Effector memory CD4-positive, alpha-beta T cell (primary cell): ENCODE measurements at regions not wholly inside any gene's neighbourhood (a gene's known extent, or its start where the extent isn't known, plus 50 kb on each side); places are given as distances from the start of the nearest gene placed in this dataset.
"Not testable (repeated sequence)": the region's sequence is repeated elsewhere in the genome, so short reads cannot be mapped to it uniquely, and the experiment has no call there.

ENCODE experiments used
- DNase-seq, 3 donors: peaks; one replicate each; pipeline ENCODE4 v3.0.0-alpha.2; 2020
- H3K27ac ChIP-seq: 2 replicates; pipeline ENCODE4 v1.7.0; 2013; ENCODE audit warnings: mild to moderate bottlenecking, low read length, moderate library complexity; ENCODE audit not compliant: insufficient read depth, poor library complexity, severe bottlenecking
- H3K27me3 ChIP-seq: replicated peaks from 2 replicates; pipeline ENCODE4 v1.7.0; 2013; ENCODE audit warnings: mild to moderate bottlenecking, low read length; ENCODE audit not compliant: insufficient read depth, control insufficient read depth, poor library complexity, severe bottlenecking
- H3K36me3 ChIP-seq: 2 replicates; pipeline ENCODE4 v1.7.0; 2013; ENCODE audit warnings: mild to moderate bottlenecking, low read length, moderate library complexity; ENCODE audit not compliant: control insufficient read depth, insufficient read depth
- H3K4me1 ChIP-seq: 2 replicates; pipeline ENCODE4 v1.7.0; 2013; ENCODE audit warnings: low read length, mild to moderate bottlenecking; ENCODE audit not compliant: control insufficient read depth, insufficient read depth, poor library complexity, severe bottlenecking
- H3K4me3 ChIP-seq: 2 replicates; pipeline ENCODE4 v1.7.0; 2013; ENCODE audit warnings: low read length, low read depth, mild to moderate bottlenecking; ENCODE audit not compliant: insufficient read depth, poor library complexity, severe bottlenecking
- H3K9me3 ChIP-seq: 2 replicates; pipeline ENCODE4 v1.7.0; 2013; ENCODE audit warnings: mild to moderate bottlenecking, low read length, moderate library complexity; ENCODE audit not compliant: control insufficient read depth

DNA sequence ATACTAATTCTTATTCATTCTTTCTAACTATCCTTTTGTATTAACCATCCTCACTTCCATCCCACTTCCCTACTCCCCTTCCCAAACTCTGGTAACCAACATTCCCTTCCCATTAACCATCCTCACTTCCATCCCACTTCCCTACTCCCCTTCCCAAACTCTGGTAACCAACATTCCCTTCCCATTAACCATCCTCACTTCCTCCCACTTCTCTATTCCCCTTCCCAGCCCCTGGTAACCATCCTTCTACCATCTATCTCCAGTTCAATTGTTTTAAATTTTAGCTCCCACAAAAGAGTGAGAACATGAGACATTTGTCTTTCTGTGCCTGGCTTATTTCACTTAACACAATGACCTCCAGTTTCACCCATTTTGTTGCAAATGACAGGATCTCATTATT, 160.6 kb upstream of the NAMPT start:
- not testable (repeated sequence) for H3K4me1 ChIP-seq, H3K4me3 ChIP-seq, DNase-seq, H3K27ac ChIP-seq, H3K27me3 ChIP-seq, H3K9me3 ChIP-seq, H3K36me3 ChIP-seq

DNA sequence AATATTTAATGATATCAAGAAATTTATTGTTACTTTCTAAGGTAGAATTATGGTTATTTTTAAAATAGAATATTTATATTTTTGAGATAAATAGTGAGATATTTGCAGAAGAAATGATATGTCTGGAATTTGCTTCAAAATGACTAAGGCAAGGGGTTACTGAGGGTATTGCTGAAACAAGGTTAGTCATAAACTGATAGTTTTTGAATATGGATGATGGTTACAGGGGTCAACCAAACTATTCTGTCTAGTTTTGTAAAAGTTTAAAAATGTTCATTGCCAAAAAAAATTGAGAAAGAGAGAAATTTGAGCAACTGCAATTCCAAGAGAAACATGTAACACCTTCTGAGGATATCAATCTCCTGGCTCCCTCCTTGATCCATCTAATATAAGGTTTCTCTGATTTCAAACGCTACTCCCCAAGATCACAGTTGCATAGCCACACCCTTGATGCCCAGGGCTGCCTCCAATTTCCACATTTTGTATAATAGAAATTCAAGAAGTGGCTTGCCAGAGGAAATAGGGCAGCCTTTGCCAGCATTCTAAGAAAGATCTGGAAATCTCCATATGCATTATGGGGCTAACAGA, 159.4 kb upstream of the NAMPT start:
- no peak overlapping the region for H3K4me3 ChIP-seq
- no peaks in the 10 kb centered on the region for H3K9me3 ChIP-seq
- no peak overlapping the region for H3K27ac ChIP-seq
- no peaks in the 10 kb centered on the region for H3K4me1 ChIP-seq
- DNase-seq: no peak
- no peaks in the 10 kb centered on the region for H3K27me3 ChIP-seq
- H3K36me3 ChIP-seq: no peaks in the 10 kb centered on the region

- Histone ChIP-seq H3K36me3 (no peaks in the 10 kb centered on the region), H3K9me3 (no peaks in the 10 kb centered on the region), H3K4me3 (no peak overlapping the region), H3K4me1 (no peaks in the 10 kb centered on the region), H3K27me3 (no peaks in the 10 kb centered on the region), H3K27ac (no peak overlapping the region)
- no peak for DNase-seq
These were observed 158.4 kb upstream of the NAMPT start for GRCh38 chr7:106443156-106443555.

GRCh38 chr7:106442476-106442875, 157.7 kb upstream of the NAMPT start:
- no peak overlapping the region for H3K27ac ChIP-seq
- no peak for DNase-seq
- H3K4me1 ChIP-seq: no peaks in the 10 kb centered on the region
- no peaks in the 10 kb centered on the region for H3K27me3 ChIP-seq
- no peaks in the 10 kb centered on the region for H3K9me3 ChIP-seq
- no peaks in the 10 kb centered on the region for H3K36me3 ChIP-seq
- no peak overlapping the region for H3K4me3 ChIP-seq

DNA sequence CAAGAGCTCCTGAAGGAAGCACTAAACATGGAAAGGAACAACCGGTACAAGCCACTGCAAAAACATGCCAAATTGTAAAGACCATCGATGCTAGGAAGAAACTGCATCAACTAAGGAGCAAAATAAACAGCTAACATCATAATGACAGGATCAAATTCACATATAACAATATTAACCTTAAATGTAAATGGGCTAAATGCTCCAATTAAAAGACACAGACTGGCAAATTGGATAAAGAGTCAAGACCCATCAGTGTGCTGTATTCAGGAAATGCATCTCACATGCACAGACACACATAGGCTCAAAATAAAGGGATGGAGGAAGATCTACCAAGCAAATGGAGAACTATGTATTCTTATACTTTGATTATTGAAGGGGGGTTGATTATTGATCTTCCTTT, 156.6 kb upstream of the NAMPT start:
- H3K9me3 ChIP-seq, H3K27ac ChIP-seq, DNase-seq, H3K36me3 ChIP-seq, H3K4me1 ChIP-seq, H3K4me3 ChIP-seq, H3K27me3 ChIP-seq: not testable (repeated sequence)

DNA sequence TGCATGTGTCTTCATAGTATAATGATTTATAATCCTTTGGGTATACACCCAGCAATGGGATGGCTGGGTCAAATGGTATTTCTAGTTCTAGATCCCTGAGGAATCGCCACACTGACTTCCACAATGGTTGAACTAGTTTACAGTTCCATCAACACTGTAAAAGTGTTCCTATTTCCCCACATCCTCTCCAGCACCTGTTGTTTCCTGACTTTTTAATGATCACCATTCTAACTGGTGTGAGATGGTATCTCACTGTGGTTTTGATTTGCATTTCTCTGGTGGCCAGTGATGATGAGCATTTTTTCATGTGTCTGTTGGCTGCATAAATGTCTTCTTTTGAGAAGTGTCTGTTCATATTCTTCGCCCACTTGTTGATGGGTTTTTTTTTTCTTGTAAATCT, 152.2 kb upstream of the NAMPT start:
- H3K9me3 ChIP-seq, DNase-seq, H3K4me3 ChIP-seq, H3K4me1 ChIP-seq, H3K36me3 ChIP-seq, H3K27ac ChIP-seq, H3K27me3 ChIP-seq: not testable (repeated sequence)

GRCh38 chr7:106433377-106433776, 148.6 kb upstream of the NAMPT start:
- Histone ChIP-seq H3K9me3 (no peaks in the 10 kb centered on the region), H3K27me3 (no peaks in the 10 kb centered on the region), H3K4me1 (no peaks in the 10 kb centered on the region), H3K4me3 (no peak overlapping the region), H3K27ac (no peak overlapping the region), H3K36me3 (no peaks in the 10 kb centered on the region)
- DNase-seq: no peak

DNA sequence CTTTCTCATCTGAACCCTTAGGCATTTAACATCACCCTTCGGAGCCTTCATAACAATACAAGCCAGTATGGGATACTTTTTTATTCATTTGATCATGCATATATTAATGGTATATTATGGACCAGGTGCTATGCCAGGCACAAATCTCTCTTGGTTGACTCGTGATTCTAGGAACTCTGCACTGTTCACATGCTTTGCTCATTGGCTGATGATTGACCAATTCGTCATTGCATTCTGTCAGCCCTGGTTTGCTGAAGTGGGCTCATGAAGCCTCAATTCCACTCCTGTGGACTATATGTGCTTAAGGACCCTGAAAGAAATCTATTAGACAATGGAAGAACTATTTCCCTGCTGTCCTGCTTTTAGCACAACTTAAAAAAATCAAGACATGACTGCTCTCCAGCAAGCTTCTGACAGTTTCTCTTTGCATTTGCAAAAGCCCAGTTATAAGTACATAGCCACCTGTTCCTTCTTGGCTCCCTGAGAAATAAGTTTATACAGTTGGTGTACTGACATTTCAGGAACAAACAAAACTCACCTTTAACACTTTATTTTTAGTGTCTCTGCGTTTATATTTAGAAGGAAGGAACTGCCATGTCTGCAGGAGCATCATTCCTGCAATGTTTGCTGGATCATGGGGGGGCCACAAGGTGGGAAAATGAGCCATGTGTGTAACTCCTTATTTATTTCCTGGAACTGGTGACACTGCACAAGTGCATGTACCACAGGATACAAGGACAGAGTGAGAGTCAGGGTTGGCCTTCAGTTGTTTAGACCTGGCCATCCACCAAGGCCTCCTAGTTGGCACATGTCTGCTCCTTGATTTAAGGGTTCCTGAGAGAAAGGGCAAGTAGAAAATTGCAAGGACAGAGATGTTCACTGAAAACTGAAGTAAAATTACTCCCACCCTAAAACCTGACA, 146.0 kb upstream of the NAMPT start:
- no peaks in the 10 kb centered on the region for H3K36me3 ChIP-seq
- H3K27ac ChIP-seq: no peak overlapping the region
- H3K27me3 ChIP-seq: no peaks in the 10 kb centered on the region
- no peaks in the 10 kb centered on the region for H3K9me3 ChIP-seq
- no peak for DNase-seq
- no peaks in the 10 kb centered on the region for H3K4me1 ChIP-seq
- H3K4me3 ChIP-seq: no peak overlapping the region

- Histone ChIP-seq H3K27ac (no peak overlapping the region), H3K27me3 (no peaks in the 10 kb centered on the region), H3K4me1 (peaks cover 1% of the 10 kb centered on the region), H3K4me3 (no peak overlapping the region), H3K9me3 (no peaks in the 10 kb centered on the region), H3K36me3 (no peaks in the 10 kb centered on the region)
- DNase-seq: no peak
These were observed 145.3 kb upstream of the NAMPT start for GRCh38 chr7:106430103-106430502.

DNA sequence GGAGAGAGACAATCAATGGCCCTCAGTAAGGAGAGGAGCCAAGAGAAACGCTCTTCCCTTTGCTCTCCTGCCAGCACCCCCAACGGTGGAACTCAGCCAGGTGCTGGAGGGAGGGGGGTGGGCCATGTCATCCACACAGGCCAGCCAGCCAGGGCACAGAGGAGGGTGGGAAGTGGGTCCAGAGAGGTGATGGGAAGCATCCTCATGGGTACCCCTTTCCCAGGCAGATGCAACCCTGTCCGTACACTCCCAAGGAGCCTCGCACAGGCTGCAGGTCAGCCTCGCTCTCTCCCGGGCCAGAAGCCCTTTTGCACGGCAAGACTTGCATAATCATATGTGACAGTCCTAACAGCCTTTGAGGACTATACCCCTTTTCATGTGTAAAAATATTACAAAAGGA, 142.0 kb upstream of the NAMPT start:
- Histone ChIP-seq H3K4me1 (peaks cover 3% of the 10 kb centered on the region), H3K27me3 (no peaks in the 10 kb centered on the region), H3K27ac (no peak overlapping the region), H3K36me3 (no peaks in the 10 kb centered on the region), H3K4me3 (no peak overlapping the region), H3K9me3 (no peaks in the 10 kb centered on the region)
- DNase-seq: no peak
